HG03095 (cell line): ENCODE measurements at regions not wholly inside any gene's neighbourhood (a gene's known extent, or its start where the extent isn't known, plus 50 kb on each side); places are given as distances from the start of the nearest gene placed in this dataset.
"Not testable (repeated sequence)": the region's sequence is repeated elsewhere in the genome, so short reads cannot be mapped to it uniquely, and the experiment has no call there.

Experiments used
- ATAC-seq: cut with Tn5 transposase; IDR thresholded peaks from one replicate; pipeline ENCODE4 v1.9.1; 2021; ENCODE audit warnings: moderate library complexity; ENCODE audit not compliant: unreplicated experiment

- ATAC-seq: no peak
These were observed 406.6 kb upstream of the TMPRSS15 start for GRCh38 chr21:18810136-18810535.

DNA sequence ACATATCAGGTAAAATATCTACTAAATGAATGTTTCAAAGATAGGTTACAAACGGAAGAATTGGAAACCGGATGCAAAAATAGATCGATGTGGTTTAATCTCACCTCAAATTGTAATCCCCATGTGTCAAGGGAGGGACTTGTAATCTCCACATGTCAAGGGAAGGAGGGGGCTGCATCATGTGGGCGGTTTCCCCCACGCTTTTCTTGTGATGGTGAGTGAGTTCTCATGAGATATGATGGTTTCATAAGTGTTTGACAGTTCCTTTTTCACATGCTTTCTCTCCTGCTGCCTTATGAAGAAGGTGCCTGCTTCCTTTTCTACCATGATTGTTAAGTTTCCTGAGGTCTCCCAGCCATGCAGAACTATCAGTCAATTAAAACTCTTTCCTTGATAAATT is 408.7 kb upstream of the TMPRSS15 start:
- ATAC-seq: no peak

DNA sequence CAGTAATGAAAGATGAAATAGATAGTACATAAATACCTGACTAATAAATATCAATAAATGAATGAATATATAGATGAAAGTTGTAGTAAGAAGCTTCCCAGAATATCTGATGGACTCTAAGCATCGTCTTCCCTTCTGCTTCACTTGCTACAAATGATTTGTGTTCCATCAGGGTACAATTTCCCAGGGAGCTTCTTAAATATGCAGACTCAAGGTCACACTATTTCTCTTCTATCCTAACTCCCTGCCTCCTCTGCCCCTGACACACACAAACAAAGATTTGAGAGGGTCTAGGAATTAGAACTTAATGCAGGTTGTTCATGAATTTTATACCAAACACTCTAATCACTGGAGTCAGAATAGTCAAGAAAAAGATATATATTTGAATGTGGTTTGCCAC is 415.9 kb upstream of the TMPRSS15 start:
- no peak for ATAC-seq

- ATAC-seq: no peak
These were observed 423.0 kb upstream of the TMPRSS15 start for GRCh38 chr21:18826562-18826961.

DNA sequence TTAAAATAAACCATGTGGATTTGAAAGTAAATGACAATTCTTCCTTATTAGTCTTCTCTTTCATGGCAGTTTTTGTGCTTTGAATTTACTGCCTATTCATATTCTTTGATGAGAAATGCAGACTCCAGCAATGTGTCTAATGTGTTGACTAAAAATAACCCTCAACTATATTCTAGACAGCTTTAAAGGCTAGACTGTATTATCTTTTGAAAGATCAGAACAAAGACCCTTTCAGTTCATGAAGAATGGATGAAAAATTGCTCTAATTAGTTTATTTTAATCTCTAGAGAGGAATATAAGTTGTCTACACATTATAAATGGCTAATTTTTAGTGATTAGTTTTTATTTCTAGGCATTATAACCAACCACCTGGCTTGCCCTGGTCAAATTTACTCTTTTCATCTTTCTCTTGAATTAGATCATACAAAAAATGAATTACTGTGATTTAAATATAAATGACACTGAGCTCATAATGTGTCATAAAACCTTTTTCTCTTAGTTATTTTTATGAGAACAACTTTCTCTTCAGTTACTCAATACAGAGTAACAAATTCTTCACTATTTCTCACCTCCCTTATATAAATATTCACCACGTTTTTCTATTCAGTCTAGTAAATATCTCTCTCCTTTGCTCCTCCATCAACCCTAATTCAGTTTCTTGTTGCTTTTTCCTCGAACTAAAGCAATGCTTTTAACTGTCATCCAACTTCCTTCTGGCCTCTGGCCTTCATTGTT is 428.5 kb upstream of the TMPRSS15 start:
- ATAC-seq: no peak

DNA sequence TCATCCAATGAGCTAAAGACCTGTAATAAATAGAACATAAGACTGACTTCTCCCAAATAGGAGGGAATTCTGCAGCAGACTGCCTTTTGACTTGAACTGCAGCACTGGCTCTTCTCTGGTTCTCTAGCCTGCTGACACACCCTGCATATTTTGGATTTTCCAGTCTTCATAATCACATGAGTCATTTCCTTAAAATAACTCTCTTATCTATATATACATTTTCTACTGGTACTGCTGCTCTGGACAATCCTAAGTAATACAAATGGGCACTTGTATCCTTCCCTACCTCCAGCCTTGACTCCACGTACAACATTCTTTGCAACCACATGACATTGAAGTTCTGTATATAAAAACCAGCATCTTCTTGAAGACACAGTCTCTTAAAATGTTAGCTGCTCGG is 429.4 kb upstream of the TMPRSS15 start:
- no peak for ATAC-seq

GRCh38 chr21:18834121-18834520 is 430.5 kb upstream of the TMPRSS15 start:
- ATAC-seq: not testable (repeated sequence)

DNA sequence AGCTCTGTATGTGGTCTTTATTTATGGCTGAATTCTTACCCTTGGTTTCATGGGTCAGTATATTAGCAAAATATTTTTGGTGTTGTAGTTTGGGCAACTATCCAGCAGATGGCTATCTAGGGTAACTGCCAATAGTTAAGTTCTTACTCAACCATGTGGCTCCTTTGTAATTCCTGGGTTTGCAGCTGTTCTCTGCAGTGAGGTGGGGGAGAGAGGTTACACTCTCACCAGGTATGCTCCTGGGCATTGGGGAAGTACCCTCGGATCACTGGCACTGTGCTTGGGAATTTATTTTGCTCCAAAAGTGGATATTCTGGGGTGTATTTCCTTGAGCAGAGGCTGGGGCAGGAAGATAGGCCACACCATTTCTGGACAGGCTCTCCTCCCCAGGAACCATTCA is 436.7 kb upstream of the TMPRSS15 start:
- no peak for ATAC-seq

DNA sequence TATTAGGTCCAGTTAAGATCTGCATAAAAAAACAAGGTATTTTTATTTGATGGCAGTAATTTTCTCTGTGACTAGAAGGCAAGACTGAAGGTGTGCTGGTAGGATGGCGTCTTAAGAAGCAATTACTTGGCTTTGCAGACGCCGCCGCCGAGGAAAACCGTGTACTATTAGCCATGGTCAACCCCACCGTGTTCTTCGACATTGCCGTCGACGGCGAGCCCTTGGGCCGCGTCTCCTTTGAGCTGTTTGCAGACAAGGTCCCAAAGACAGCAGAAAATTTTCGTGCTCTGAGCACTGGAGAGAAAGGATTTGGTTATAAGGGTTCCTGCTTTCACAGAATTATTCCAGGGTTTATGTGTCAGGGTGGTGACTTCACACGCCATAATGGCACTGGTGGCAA is 454.0 kb upstream of the TMPRSS15 start:
- not testable (repeated sequence) for ATAC-seq

DNA sequence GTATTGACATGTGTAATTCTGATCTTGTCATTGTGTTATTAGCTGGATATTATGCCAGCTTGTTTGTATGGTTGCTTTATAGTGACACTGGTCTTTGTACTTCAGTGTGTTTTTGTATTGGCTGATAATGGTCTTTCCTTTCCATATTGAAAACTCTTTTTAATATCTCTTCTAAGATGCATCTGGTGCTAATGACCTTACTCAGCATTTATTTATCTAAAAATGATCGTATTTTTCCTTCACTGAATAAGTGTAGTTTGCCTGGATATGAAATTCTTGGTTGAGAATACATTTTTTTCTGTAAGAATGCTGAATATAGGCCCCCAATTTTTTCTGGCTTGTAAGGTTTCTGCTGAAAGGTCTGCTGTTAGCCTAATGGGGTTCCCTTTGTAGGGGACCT is 465.5 kb upstream of the TMPRSS15 start:
- no peak for ATAC-seq

DNA sequence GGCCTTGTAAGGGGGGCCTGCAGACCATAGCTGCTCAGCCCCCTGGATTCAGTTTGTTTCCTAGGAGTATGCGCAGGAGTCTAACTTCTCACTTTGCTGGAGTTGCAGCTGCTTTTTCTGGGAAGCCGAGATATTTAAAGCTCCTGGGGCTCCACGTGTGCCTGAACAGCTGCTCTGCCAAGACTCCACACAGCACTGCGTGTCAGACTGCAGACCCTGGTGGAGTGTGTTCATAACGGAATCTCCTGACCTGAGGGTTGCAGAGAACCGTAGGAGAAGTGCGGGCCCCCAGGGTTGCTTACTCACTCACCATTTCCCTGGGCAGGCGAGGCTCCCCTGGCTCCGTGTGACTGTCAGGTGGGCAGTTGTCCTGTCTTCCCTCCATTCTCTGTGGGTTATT is 474.3 kb upstream of the TMPRSS15 start:
- no peak for ATAC-seq

DNA sequence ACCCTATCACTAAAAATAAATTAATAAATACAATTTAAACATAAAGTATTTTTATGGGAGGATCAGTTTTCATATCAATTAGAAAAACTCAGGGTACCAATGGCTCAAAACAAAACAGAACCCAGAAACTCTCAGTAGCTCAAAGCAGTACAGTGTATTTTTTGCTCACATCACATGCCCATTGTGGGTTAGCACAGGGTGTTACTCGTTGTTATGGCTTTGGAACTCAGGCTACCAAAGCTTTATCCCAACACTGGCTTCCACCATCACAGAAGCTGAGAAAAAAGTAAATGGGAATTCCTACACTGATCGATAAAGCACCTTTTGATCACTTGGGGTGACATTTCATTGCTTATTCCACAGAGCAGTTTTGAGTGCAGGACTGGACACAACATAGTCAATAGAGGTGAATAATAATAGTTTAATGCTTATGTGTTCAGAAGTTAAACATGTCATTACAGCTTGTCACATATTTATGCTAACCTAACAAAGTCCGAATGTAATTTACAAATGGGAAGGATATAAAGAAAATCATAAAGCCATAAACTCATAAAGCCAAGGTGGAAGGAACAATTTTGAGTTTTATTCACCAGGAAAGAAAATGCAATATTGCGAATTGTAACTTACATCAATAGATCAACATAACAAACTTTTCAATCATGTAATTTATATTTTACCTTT is 484.5 kb upstream of the TMPRSS15 start:
- ATAC-seq: no peak

DNA sequence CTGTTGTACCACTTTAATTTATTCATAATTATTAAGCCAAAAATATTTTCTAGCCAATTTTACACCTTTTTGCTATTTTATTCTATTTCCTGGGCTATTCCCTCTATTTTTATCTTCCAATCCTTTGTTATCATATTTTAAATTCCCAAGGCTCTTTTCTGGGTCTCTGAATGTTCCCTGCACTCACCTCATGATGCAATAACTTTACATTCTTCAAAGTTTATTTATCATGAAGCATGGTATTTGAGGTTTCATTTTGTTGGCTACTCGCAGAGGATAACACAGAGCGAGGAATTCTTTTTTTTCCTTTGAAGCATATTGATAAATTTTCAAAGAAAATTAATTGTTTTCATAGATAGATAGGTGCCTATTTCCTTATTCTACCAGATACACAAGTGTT is 489.8 kb upstream of the TMPRSS15 start:
- ATAC-seq: no peak

- ATAC-seq: no peak
These were observed 490.8 kb upstream of the TMPRSS15 start for GRCh38 chr21:18894387-18894786.

- no peak for ATAC-seq
These were observed 495.7 kb upstream of the TMPRSS15 start for GRCh38 chr21:18899261-18899660.

DNA sequence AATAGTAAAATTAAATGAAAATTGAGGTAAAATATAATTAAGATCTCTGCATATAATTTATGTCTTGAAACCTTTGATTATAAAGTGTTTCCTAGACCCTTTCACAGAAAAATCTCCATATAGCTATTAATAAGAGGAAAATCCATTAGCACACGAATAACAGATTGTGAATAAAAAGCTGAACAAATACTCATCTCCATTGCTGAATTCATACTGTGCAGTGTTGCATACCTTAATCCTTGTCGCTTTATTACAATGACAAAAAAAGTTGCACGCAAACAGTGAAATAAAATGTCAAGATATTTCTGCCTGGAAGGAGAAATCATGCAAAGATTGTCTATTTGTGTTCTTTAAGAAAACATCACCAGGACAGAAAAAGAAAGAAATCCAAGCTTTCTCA is 499.1 kb upstream of the TMPRSS15 start:
- ATAC-seq: no peak

DNA sequence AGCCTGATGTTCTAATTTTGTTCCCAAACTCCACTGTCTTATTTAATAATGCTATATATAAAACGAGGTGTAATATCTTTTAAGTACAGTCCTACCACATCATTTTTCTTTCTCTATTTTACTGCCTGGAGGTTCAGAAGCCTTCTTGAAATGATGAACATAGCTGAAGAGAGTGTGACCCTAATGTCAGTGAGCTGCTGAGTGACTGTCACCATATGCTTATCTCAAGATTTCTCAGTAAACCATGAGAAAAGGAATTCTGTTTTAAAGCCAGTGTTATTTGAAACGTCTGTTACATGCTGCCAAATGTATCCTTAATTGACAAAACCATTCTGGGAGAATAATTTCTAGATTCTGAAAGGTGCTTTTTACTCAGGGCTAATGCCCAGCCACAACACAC is 503.5 kb upstream of the TMPRSS15 start:
- ATAC-seq: no peak

- ATAC-seq: no peak
These were observed 505.1 kb upstream of the TMPRSS15 start for GRCh38 chr21:18908641-18909040.

DNA sequence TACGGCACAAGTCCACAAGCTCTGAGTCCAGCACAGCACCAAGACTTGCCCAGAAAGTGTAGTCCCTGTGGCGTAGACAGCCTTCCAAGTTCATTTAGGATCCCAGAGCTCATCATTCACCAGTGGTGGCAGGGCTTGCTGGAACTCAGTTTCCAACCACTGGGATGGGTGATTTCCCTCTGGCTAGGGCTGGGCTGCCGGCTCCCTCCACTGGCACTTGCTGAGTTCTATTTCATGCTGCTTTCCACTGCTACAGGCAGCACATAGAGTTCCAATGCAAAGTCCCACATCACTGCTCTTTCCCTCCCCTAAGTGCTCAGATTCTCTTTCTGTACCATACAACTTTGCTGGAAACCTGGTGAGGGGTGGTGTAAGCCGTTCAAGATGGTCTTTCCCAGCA is 510.3 kb upstream of the TMPRSS15 start:
- no peak for ATAC-seq

DNA sequence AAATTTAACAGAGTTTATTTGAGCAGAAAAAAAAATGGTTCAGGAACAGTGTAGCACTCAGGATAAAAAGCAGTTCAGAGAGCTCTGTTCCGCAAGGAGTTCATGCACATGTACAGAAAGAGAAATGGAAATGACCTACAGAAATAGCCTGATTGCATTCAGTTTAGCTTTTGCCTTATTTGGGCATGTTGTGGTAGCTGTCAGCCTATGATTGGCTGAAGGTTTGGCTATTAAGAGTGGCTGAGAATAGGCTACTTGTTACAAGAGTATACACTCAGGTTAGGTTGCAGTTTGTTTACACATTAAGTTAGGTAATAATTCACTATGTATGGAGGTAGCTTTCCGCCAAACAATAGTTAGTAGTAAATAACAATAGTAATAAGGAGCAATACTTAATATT is 511.0 kb upstream of the TMPRSS15 start:
- ATAC-seq: no peak

DNA sequence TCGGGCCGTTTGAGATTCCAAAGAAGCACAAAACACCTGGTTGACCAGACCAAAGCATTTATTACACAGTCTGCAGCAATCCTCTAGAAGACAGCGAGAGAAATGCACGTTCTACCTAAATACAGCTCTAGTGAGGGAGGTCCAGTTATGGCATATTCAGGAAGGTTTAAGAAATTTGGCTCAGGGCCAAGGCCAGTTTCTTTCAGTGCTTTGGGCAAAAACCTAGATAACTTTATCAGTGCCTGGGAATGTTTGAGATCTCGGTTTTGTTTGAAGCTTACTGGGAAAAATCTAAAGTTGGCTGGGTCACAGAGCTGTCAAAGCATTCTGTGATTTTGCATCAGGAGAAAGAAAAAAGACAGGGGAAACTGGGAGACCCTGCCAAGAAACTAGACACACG is 514.0 kb upstream of the TMPRSS15 start:
- no peak for ATAC-seq

DNA sequence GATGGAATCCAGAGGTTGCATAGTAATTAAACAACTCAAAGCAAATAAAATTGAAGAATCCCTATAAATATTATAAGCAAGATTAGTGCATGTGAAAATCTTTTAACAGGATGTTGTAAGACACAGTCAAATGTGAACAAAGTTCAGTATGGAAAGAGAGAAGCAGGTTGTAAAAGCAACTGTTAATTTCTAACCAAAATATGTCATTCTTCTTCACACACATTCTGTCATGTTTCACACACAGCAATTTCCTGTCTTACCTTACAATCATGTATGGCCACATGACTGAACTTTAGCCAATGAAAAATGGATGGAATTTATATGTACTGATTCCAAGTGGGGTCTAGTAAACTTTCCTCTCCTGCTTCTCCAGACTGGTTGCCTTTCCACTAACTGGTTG is 527.7 kb upstream of the TMPRSS15 start:
- no peak for ATAC-seq

- ATAC-seq: no peak
These were observed 533.8 kb upstream of the TMPRSS15 start for GRCh38 chr21:18937337-18937736.
